Activated naive CD4-positive, alpha-beta T cell (primary cell): ENCODE measurements at regions not wholly inside any gene's neighbourhood (a gene's known extent, or its start where the extent isn't known, plus 50 kb on each side); places are given as distances from the start of the nearest gene placed in this dataset.
"Not testable (repeated sequence)": the region's sequence is repeated elsewhere in the genome, so short reads cannot be mapped to it uniquely, and the experiment has no call there.

Source experiments
- DNase-seq, 4 experiments: peaks; one replicate each; lab custom pipeline; 2025; lab: John Stamatoyannopoulos, UW

DNA sequence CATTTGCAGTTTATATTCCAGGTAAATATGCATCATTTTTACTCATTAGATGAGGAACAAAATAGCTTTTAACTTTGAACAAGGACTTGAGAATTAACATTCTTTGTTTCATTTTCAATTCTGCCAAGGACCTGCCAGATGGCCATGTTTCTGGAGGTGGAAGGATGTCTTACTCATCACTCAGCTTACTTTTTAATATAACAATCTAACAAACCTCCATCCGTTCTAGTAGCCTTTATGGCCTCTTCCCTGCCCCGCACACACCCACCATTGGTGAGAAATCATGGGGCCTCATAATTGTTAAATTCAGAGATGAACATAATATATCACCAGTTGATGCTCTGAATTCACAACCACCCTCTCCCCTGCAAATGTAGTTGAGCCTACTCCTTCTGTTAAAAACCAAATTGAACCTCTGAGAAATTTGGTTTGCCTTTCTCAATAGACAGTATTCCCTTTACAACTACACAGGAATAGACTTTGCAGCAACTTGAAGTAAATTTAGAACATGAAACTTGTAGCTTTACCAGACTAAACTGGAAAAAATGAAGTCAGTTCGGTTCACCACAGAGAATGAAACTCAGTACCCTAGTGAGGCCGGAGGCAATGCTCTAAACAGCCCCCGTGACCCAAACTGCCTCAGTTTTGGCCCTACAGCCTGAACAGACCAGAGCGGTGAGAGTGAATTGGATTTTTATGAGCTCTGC is 50.1 kb upstream of the ACSL4 start:
- no peak for DNase-seq

DNA sequence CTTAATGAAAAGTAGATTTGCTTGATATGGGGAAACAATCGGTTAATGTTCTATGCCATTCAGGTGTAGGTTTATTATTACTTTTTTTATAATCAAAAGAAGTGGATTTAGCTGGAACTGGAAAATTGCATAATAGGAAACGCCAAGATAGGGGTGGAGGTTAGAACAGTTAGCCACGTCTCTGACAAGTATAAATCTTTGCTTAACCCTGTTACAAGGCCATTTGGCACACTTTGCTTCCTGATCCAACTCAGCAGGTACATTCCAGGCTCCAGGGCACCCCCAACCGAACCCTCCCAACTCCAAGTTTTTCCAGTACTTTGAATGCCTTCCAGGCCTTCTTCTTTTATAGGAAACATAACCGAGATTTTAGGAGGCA is 50.6 kb upstream of the ACSL4 start:
- no peak for DNase-seq

- DNase-seq, result no peak
Observed at GRCh38 chrX:109785053-109785452, 52.0 kb upstream of the ACSL4 start.

DNA sequence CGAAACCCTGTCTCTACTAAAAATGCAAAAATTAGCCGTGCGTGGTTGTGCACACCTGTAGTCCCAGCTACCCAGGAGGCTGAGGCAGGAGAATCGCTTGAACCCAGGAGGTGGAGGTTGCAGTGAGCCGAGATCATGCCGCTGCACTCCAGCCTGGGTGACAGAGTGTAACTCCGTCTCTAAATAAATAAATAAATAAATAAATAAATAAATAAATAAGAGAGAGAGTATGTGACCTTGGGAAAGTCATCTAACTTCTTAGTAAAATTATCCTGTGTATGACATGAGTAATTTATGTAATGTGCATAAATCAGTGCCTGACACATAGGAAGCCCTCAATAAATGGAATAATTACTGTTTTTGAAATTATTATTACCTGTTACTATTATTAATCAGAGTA is 57.5 kb upstream of the ACSL4 start:
- not testable (repeated sequence) for DNase-seq

GRCh38 chrX:109793191-109793590 is 60.1 kb upstream of the ACSL4 start:
- DNase-seq, result no peak

DNA sequence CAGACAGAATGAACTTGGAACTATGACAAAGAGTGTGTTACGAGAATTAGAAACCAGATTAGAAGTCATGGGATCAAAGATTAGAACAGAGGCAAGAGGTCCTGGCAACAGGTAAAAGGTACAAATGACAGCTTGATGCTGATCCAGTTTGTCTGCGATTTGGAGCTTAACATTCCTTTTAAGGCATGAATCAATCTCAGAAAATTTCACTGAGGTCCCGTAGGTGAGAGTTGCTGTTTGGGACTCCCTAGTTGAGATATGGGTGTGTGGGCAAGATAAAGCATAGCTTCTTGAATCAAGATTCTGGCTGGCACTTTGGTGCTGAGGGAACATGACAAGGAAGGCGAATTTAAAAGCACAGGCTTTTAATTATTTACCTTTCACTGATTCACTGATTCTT is 62.6 kb upstream of the ACSL4 start:
- DNase-seq, result no peak

- DNase-seq, result no peak
Observed at GRCh38 chrX:109797311-109797975, 64.4 kb upstream of the ACSL4 start.

- DNase-seq, result no peak
Observed at GRCh38 chrX:109812236-109812635, 79.2 kb upstream of the ACSL4 start.

DNA sequence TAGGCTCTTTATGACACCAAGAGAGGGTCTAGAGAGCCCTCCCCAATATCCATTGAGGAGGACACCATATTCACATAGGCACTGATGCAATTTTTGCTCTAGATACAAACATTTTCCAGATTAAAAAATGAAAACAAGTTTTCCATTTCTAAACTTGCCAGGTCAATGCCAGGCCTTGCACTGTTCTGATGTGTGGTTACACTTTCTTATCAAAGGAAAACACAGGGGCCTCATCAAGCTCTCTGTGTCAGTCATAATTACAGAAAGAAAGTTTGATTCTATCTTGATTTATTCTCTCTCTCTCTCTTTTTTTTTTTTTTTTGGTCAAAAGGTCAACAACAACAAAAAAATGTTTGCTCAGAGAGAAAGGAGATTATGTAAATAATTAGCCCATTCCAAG is 80.2 kb upstream of the ACSL4 start:
- DNase-seq, result no peak

GRCh38 chrX:109818976-109819375 is 85.9 kb upstream of the ACSL4 start:
- DNase-seq, result no peak

GRCh38 chrX:109822861-109823260 is 89.8 kb upstream of the ACSL4 start:
- no peak for DNase-seq

- DNase-seq, result no peak
Observed at GRCh38 chrX:109826954-109827708, 94.1 kb upstream of the ACSL4 start.

GRCh38 chrX:109827772-109828171 is 94.7 kb upstream of the ACSL4 start:
- DNase-seq, result no peak

DNA sequence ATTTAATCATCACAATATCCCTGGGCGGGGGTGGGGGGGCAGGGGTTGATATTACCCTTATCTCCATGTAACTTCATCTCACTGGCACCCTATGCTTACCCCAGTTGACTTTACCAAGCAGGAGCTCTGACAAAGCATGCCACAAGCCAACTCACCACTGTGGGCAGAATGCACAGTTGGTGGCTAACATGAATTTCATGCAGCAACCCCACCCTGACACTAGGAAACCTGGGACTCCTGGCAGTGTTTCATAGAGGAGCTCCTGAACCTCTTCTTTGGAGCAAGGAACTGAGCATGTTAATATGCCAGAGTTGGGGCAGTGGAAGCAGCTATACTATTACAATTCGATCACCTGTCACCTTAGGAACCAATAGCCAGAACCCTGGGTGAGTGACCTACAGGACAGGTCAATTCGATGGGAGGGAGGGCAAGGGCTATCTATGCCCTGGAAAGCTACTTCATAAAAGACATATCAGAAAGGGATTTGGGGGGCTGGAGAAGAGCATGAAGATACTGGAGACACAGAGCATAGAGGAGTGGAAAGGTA is 97.2 kb upstream of the ACSL4 start:
- DNase-seq, result no peak

- DNase-seq, result no peak
Observed at GRCh38 chrX:109830704-109831206, 97.7 kb upstream of the ACSL4 start.

DNA sequence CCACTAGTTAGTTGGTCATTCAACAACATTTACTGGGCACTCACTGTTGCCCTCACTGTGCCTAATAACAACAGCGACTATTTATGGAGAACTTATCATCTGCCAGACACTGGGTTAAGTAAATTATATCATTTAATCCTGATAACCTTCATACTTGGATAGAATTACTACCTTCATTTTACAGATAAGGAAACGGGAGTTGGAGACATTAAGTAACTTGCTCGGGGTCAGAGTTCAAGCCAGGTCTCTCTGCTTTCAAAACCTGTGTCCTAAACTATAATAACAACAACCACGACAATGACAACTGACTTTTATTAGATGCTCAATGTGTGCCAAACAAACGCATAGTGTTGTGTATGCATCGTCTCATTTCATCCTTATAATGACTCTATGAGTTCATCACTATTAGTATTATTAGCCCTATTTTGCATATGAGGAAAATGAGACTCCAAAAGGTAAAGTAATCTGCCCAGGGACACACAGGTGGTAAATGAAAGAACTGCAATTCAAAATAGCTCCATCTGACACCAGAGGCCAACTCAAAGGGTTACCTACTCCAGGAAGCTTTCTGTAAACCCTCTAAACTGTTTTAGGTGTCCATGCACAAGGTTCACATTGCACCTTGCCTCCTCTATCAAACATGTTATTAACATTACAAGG is 98.4 kb upstream of the ACSL4 start:
- no peak for DNase-seq

DNA sequence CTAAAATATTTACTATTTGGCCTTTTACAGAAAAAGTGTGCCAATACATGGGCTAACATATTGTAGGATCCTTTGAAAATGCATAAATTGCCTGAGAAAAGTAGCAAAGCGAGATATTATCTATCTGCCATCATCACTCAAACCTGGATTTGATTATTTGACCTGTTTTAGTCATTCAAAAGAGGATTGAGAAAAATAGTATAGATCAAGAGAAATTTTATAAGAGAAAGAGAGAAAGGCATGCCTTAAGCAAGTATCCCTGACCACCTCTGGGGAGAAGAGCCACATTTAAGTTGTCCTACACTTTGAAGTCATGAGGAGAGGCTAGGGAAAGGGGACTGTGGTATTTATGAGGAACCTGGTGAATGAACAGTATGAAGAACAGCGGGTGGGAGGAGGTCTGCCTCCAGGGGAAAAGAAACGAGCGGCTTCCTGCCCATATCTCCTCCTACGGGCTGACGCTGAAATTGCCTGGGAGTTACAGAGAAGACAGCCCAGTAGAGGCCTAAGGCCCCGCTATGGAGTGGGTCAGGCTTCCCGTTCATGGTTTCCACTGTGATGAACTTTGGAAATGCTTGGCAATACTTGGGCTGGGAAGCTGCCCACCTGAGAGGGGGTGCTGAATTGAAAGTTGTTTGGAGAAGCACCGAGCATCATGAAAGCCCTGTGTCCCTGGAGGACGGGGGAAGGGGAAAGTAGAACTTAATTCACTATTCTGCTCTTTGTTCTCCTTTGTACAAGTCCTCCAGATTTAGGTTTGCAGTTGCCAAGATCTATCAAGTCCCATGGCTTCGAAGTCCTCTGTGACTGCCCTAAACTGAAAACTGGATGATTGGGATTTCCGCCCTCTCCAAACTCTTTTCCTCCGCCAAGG is 106.9 kb upstream of the ACSL4 start:
- no peak for DNase-seq

- DNase-seq, result no peak
Observed at GRCh38 chrX:109840585-109840984, 107.5 kb upstream of the ACSL4 start.

- DNase-seq, result no peak
Observed at GRCh38 chrX:109841257-109841656, 108.2 kb upstream of the ACSL4 start.

GRCh38 chrX:109841869-109842579 is 109.0 kb upstream of the ACSL4 start:
- DNase-seq, result no peak

DNA sequence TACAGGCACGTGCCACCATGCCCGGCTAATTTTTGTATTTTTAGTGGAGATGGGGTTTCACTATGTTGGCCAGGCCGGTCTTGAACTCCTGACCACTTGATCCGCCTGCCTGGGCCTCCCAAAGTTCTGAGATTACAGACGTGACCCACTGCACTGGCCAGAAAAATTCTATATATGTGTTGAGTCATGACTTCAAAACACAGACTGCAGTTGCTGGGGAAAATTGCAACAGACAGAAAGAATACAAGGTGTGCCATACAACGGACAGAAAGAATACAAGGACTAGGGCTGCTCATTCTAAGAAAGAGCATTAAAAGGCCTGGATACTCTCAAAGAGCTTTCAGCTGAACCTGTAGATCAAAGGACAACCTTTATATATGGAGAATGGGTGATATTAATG is 109.6 kb upstream of the ACSL4 start:
- DNase-seq, result no peak
